K562 (cell line): ENCODE measurements at regions not wholly inside any gene's neighbourhood (a gene's known extent, or its start where the extent isn't known, plus 50 kb on each side); places are given as distances from the start of the nearest gene placed in this dataset.
A peak's percentile ranks its signal among the peaks of the same experiment; 100 is the strongest.

ENCODE experiments used
- ATAC-seq: fragments of 200-7000 bp; cut with Tn5 transposase; 3 replicates; pipeline ENCODE4 v1.9.1; 2020; ENCODE audit warnings: moderate library complexity
- BruUV-seq: library from RNA; stranded (reverse); fragments of 400-500 nt; replicated peaks from 2 replicates; lab custom pipeline; 2021; lab: Mats Ljungman, UMichigan
- CTCF ChIA-PET: fragments of 300-600 bp; formaldehyde crosslinking; extraction: SDS; loops from one replicate; lab custom pipeline; 2021; ENCODE audit warnings: low intra/inter-chr PET ratio; lab: Yijun Ruan, JAX
- POLR2A ChIA-PET: fragments of 300-600, 350-650 bp; sonication (Branson Sonifier 250); formaldehyde crosslinking; extraction: SDS; loops from one replicate; lab custom pipeline; 2021; ENCODE audit warnings: antibody characterized with exemption, inconsistent platforms; lab: Yijun Ruan, JAX
- DNase-seq, 4 experiments: peaks; one replicate each; pipeline versions ENCODE4 v3.0.0 to v3.0.0-alpha.2; 2011 to 2018; ENCODE audit warnings: low spot score in 3 of 4, mixed read lengths in 3 of 4; ENCODE audit errors: extremely low read depth in 1 of 4
- FAIRE-seq: peaks from 2 replicates; lab custom pipeline; 2011; peaks lifted over from hg19 to GRCh38; lab: Jason Lieb, UNC
- H2AFZ ChIP-seq: 2 replicates; pipeline ENCODE4 v1.6.0; 2011; ENCODE audit warnings: low read depth, low read length, control low read depth, inconsistent platforms
- H3K27ac ChIP-seq: fragments of 200-600 bp; 3 replicates; pipeline ENCODE4 v1.8.0; 2011; ENCODE audit warnings: low read depth, mild to moderate bottlenecking, control low read depth, inconsistent platforms, low read length, moderate library complexity, mixed read lengths; ENCODE audit errors: extremely low read depth
- H3K27me3 ChIP-seq, 2 experiments: fragments of 300-600 bp in 1 of 2; 2 replicates in 1 of 2; 3 replicates in 1 of 2; pipeline versions ENCODE4 v1.6.0 to v1.8.0; 2011; ENCODE audit warnings: inconsistent platforms in 2 of 2, low read length in 2 of 2, mild to moderate bottlenecking in 1 of 2, mixed read lengths in 1 of 2, moderate library complexity in 1 of 2; ENCODE audit not compliant: control insufficient read depth in 2 of 2, insufficient read depth in 2 of 2
- H3K36me3 ChIP-seq: fragments of 300-600 bp; 3 replicates; pipeline ENCODE4 v1.8.0; 2011; ENCODE audit warnings: mild to moderate bottlenecking, low read length, inconsistent platforms; ENCODE audit not compliant: control insufficient read depth, insufficient read depth
- H3K4me1 ChIP-seq, 2 experiments: fragments of 200-600 bp in 1 of 2; replicated peaks in 1 of 2; 2 replicates in 1 of 2; 3 replicates in 1 of 2; pipeline versions ENCODE4 v1.5.1 to v1.8.0; 2011; ENCODE audit warnings: inconsistent platforms in 2 of 2, low read length in 2 of 2, mild to moderate bottlenecking in 1 of 2, mixed read lengths in 1 of 2, moderate library complexity in 1 of 2; ENCODE audit not compliant: control insufficient read depth in 2 of 2, insufficient read depth in 2 of 2
- H3K4me2 ChIP-seq: 2 replicates; pipeline ENCODE4 v1.6.1; 2011; ENCODE audit warnings: low read length, control low read depth, inconsistent platforms, mixed read lengths; ENCODE audit not compliant: insufficient read depth
- H3K4me3 ChIP-seq: fragments of 200-600 bp; sonication (generic), shearing (Covaris generic); 2 replicates; pipeline ENCODE4 v1.5.1; 2016; ENCODE audit warnings: control low read depth, inconsistent platforms
- H3K79me2 ChIP-seq: fragments of 200-600 bp; 3 replicates; pipeline ENCODE4 v1.8.0; 2011; ENCODE audit warnings: low read length, inconsistent platforms; ENCODE audit not compliant: control insufficient read depth, insufficient read depth
- H3K9ac ChIP-seq, 2 experiments: 2 replicates each; pipeline versions ENCODE4 v1.6.0 to v1.6.1; 2011; ENCODE audit warnings: low read depth in 2 of 2, low read length in 2 of 2, control low read depth in 1 of 2, inconsistent platforms in 1 of 2, mild to moderate bottlenecking in 1 of 2, mixed read lengths in 1 of 2; ENCODE audit not compliant: insufficient read depth in 1 of 2
- H3K9me1 ChIP-seq: one replicate; pipeline ENCODE4 v1.6.0; 2011; ENCODE audit warnings: inconsistent platforms, mild to moderate bottlenecking, low read length, moderate library complexity; ENCODE audit not compliant: control insufficient read depth, insufficient read depth
- H3K9me3 ChIP-seq: replicated peaks from 2 replicates; pipeline ENCODE4 v1.5.1; 2011; ENCODE audit warnings: low read depth, low read length, inconsistent platforms; ENCODE audit not compliant: control insufficient read depth, insufficient read depth
- H4K20me1 ChIP-seq: replicated peaks from 2 replicates; pipeline ENCODE4 v1.6.1; 2011; ENCODE audit warnings: low read length, inconsistent platforms, mixed read lengths; ENCODE audit not compliant: control insufficient read depth, insufficient read depth
- GTF2A2 ChIP-seq: IDR thresholded peaks from 2 replicates; pipeline ENCODE4 v1.6.1; 2016; ENCODE audit warnings: mild to moderate bottlenecking, missing genetic modification characterization, missing compliant biosample characterization
- MCM2 ChIP-seq: fragments of 450-650 bp; IDR thresholded peaks from 2 replicates; pipeline ENCODE4 v1.6.1; 2017; ENCODE audit warnings: low read depth, mild to moderate bottlenecking
- MED1 ChIP-seq: sonication (generic); formaldehyde crosslinking; IDR thresholded peaks from 2 replicates; pipeline ENCODE4 v1.8.1; 2023; ENCODE audit warnings: missing genetic modification reagents, borderline replicate concordance
- MYC ChIP-seq, 2 experiments: fragments of 250-450 bp in 1 of 2; sonication (Bioruptor Pico) in 1 of 2; IDR thresholded peaks; 2 replicates each; pipeline versions ENCODE4 v1.5.1 to v1.6.1; 2012 to 2021; ENCODE audit warnings: low read depth in 2 of 2, borderline replicate concordance in 1 of 2, improper control_type of control experiment in 1 of 2, low read length in 1 of 2, mild to moderate bottlenecking in 1 of 2, moderate library complexity in 1 of 2
- NCOA2 ChIP-seq, 2 experiments: fragments of 450-650 bp; IDR thresholded peaks; 2 replicates each; pipeline ENCODE4 v1.6.1; 2018; ENCODE audit warnings: mild to moderate bottlenecking in 2 of 2, moderate library complexity in 1 of 2; ENCODE audit not compliant: partially characterized antibody in 2 of 2
- PYGO2 ChIP-seq: fragments of 450-650 bp; IDR thresholded peaks from 2 replicates; pipeline ENCODE4 v1.6.1; 2016; ENCODE audit warnings: mild to moderate bottlenecking, missing genetic modification characterization, moderate library complexity, missing compliant biosample characterization
- YY1 ChIP-seq, 3 experiments: IDR thresholded peaks; 2 replicates each; pipeline ENCODE4 v1.6.1; 2011; ENCODE audit warnings: low read length in 2 of 3, mild to moderate bottlenecking in 2 of 3, moderate library complexity in 2 of 3, borderline replicate concordance in 1 of 3, control low read depth in 1 of 3, low read depth in 1 of 3; ENCODE audit not compliant: insufficient read depth in 3 of 3, insufficient replicate concordance in 2 of 3, control insufficient read depth in 1 of 3, insufficient read length in 1 of 3; ENCODE audit errors: extremely low read depth in 1 of 3
- ZNF12 ChIP-seq: sonication (generic); formaldehyde crosslinking; IDR thresholded peaks from 2 replicates; pipeline ENCODE4 v1.4.0; 2020; ENCODE audit warnings: mild to moderate bottlenecking, missing genetic modification reagents
- ZNF134 ChIP-seq: fragments of 250-450 bp; sonication (Bioruptor Pico); conservative IDR thresholded peaks from 2 replicates; pipeline ENCODE4 v1.4.0; 2020
- ZNF197 ChIP-seq: fragments of 200-800 bp; sonication (Bioruptor generic); IDR thresholded peaks from 2 replicates; pipeline ENCODE4 v1.6.1; 2016; ENCODE audit warnings: low read depth, missing genetic modification characterization, missing compliant biosample characterization
- ZNF384 ChIP-seq: IDR thresholded peaks from 2 replicates; pipeline ENCODE4 v1.6.1; 2012; ENCODE audit warnings: low read depth, low read length, improper control_type of control experiment
- ZNF707 ChIP-seq: fragments of 250-450 bp; sonication (Bioruptor Pico); conservative IDR thresholded peaks from 2 replicates; pipeline ENCODE4 v1.8.0; 2022; ENCODE audit warnings: inconsistent platforms, mild to moderate bottlenecking, moderate library complexity
- WGBS: fragments of 100-300 bp; shearing (Covaris generic); methylation state at CpG from one replicate; pipeline ENCODE4 v1.1.6; 2016; ENCODE audit warnings: low coverage, mixed read lengths; ENCODE audit not compliant: insufficient coverage; ENCODE audit errors: missing lambda C conversion rate; 5-methylcytosine and 5-hydroxymethylcytosine counted together
- in situ Hi-C: fragments of 300-500 bp; cut with MboI; formaldehyde crosslinking; loops from 4 replicates; pipeline ENCODE4 v1.15.0; 2018; ENCODE audit warnings: inconsistent platforms, mixed read lengths
- intact Hi-C: fragments of 100-400 bp; cut with micrococcal nuclease; formaldehyde crosslinking; loops from 2 replicates; pipeline ENCODE4 v1.14.2; 2022

DNA sequence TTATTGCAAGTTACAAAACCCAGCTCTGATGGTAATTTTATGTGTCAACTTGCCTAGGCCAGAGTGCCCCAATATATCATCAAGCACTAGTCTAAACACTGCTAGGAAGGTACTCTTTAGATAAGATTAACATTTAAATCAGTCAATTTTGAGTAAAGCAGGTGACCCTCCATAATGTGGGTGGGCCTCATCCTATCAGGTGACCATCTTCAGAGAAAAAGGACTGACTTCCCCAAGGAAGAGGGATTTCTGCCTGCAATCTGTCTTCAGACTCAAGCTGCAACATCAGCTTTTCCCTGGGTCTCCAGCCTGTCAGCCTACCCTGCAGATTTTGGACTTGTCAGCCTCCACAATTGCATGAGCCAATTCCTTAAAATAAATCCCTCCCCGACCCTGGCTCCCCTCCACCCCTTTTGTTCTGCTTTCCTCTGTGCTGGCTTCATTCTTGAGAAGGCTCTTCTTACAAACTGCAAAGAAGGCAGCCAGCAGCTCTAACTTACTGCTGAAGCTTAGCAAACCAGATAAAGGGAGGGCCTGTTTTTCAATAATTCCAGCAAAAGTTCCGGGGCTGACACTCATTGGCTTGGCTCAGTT is 56.4 kb upstream of the RUNX3 start:
- intact Hi-C loops (no loop called here), in situ Hi-C loops (no loop called here)
- Histone ChIP-seq H3K27me3 (peaks cover 39 to 91% of the 10 kb centered on the region in 2 experiments), H3K9me1 (no peaks in the 10 kb centered on the region), H2AFZ (no peak overlapping the region), H3K27ac (no peak overlapping the region), H3K4me1 (peaks cover 0 to 4% of the 10 kb centered on the region in 2 experiments; a peak in 2 of 5 replicates), H3K4me3 (no peak overlapping the region), H4K20me1 (peaks cover 7% of the 10 kb centered on the region; the same call in 1 of the 2 replicates), H3K9ac (no peak overlapping the region), H3K4me2 (no peak overlapping the region), H3K79me2 (no peaks in the 10 kb centered on the region), H3K9me3 (no peaks in the 10 kb centered on the region), H3K36me3 (no peaks in the 10 kb centered on the region)
- DNase-seq (no peak), FAIRE-seq (no peak), ATAC-seq (no peak)
- TF ChIP-seq ZNF384, result no peak
- peak; percentile 79 for TF ChIP-seq ZNF134
- no peak for TF ChIP-seq MYC (IDR thresholded peaks at IDR 0.05; ENCODE audit: low read depth, low read length)
- 0 out of 2 replicates have a peak, but pooled peaks have one; percentile 24 for TF ChIP-seq MYC (CRISPR knock-in tag; IDR thresholded peaks at IDR 0.05; ENCODE audit: borderline replicate concordance, low read depth)
- POLR2A ChIA-PET, result interaction anchor here (0.6 kb wide), 1 partner anchor 9 kb away, joined by 5 read pairs; no protein-coding TSS in a partner anchor
- CTCF ChIA-PET, result no interaction called here
- no TSS peak for BruUV-seq
- WGBS, result 0% methylated on average over 2 of the region's 2 CpGs

DNA sequence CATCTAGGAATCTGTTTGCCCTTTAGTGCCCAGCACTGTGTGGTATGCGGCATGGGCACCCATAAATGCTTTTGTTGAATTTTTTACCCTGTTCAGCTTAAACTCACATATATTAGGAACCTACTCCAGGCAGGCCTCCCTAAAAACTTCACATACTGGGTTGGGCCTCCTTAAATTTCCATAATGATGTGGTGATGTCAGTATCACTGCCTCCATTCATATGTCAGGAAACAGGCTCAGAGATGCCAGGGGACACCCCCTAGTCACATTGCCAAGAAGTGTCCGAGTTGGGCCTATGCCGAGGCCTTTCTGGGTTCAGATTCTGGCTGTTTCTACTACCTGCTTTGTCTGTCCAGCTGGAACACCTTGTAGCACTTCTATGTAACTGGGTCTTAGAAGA is 55.7 kb upstream of the RUNX3 start:
- Histone ChIP-seq H3K4me2 (no peak overlapping the region), H3K79me2 (no peaks in the 10 kb centered on the region), H3K9me3 (no peaks in the 10 kb centered on the region), H2AFZ (no peak overlapping the region), H3K27ac (no peak overlapping the region), H3K4me1 (peaks cover 0 to 4% of the 10 kb centered on the region in 2 experiments; a peak in 2 of 5 replicates), H4K20me1 (peaks cover 4% of the 10 kb centered on the region; the same call in 1 of the 2 replicates), H3K9ac (no peak overlapping the region), H3K9me1 (no peaks in the 10 kb centered on the region), H3K27me3 (peaks cover 32 to 90% of the 10 kb centered on the region in 2 experiments), H3K4me3 (no peak overlapping the region), H3K36me3 (no peaks in the 10 kb centered on the region)
- CTCF ChIA-PET, result no interaction called here
- BruUV-seq, result no TSS peak
- in situ Hi-C loops, result no loop called here
- POLR2A ChIA-PET, result no interaction called here
- no peak for ATAC-seq
- no peak for FAIRE-seq
- intact Hi-C loops, result no loop called here
- no peak for DNase-seq
- 11% methylated on average over 3 of the region's 3 CpGs for WGBS
- TF ChIP-seq MED1 (CRISPR knock-in tag) (no peak), GTF2A2 (no peak), MCM2 (no peak), YY1 (IDR thresholded peaks at IDR 0.05; ENCODE audit: borderline replicate concordance in 1 of 3, control insufficient read depth in 1 of 3, extremely low read depth in 1 of 3, insufficient read depth in 3 of 3, insufficient read length in 1 of 3, insufficient replicate concordance in 2 of 3, low read depth in 1 of 3, low read length in 2 of 3) (no peak), ZNF197 (CRISPR knock-in tag) (no peak), PYGO2 (tag) (no peak), ZNF707 (CRISPR knock-in tag) (no peak), ZNF12 (no peak), NCOA2 (IDR thresholded peaks at IDR 0.05; ENCODE audit: partially characterized antibody in 2 of 2) (no peak)
